Neural cell (in vitro differentiated cells): ENCODE measurements at regions not wholly inside any gene's neighbourhood (a gene's known extent, or its start where the extent isn't known, plus 50 kb on each side); places are given as distances from the start of the nearest gene placed in this dataset.

Source experiments
- H2AFZ ChIP-seq: fragments of 200-600, 300-800 bp; sonication (generic), shearing (Covaris generic); 2 replicates; pipeline ENCODE4 v1.6.0; 2014; ENCODE audit warnings: low read depth, mild to moderate bottlenecking, antibody characterized with exemption, low read length, moderate library complexity
- H3F3A ChIP-seq: fragments of 200-600 bp; shearing (Covaris generic); 2 replicates; pipeline ENCODE4 v1.6.1; 2016; ENCODE audit warnings: mild to moderate bottlenecking, moderate library complexity, mixed read lengths, antibody characterized with exemption, low read length; ENCODE audit not compliant: insufficient read depth, poor library complexity, severe bottlenecking
- H3K27ac ChIP-seq: fragments of 200-600, 300-800 bp; sonication (generic), shearing (Covaris generic); 2 replicates; pipeline ENCODE4 v1.5.1; 2014; ENCODE audit warnings: mild to moderate bottlenecking, low read length, moderate library complexity
- H3K27me3 ChIP-seq: fragments of 300-800, 200-600 bp; sonication (generic), shearing (Covaris generic); 2 replicates; pipeline ENCODE4 v1.6.0; 2014; ENCODE audit warnings: mild to moderate bottlenecking, low read depth, low read length, moderate library complexity; ENCODE audit not compliant: insufficient read depth
- H3K36me3 ChIP-seq: fragments of 300-800, 200-600 bp; sonication (generic), shearing (Covaris generic); 2 replicates; pipeline ENCODE4 v1.5.1; 2014; ENCODE audit warnings: mild to moderate bottlenecking, antibody characterized with exemption, low read length, moderate library complexity; ENCODE audit not compliant: insufficient read depth
- H3K4me2 ChIP-seq: fragments of 300-800, 200-600 bp; sonication (generic), shearing (Covaris generic); 2 replicates; pipeline ENCODE4 v1.6.0; 2014; ENCODE audit warnings: mild to moderate bottlenecking, low read length
- H3K4me3 ChIP-seq: fragments of 300-800, 200-600 bp; sonication (generic), shearing (Covaris generic); 2 replicates; pipeline ENCODE4 v1.5.1; 2014; ENCODE audit warnings: mild to moderate bottlenecking, low read length, moderate library complexity
- H3K79me2 ChIP-seq: fragments of 200-600 bp; shearing (Covaris generic); replicated peaks from 2 replicates; pipeline ENCODE4 v1.6.0; 2014; ENCODE audit warnings: mild to moderate bottlenecking, low read length, moderate library complexity; ENCODE audit not compliant: insufficient read depth
- H3K9ac ChIP-seq: fragments of 300-800, 200-600 bp; sonication (generic), shearing (Covaris generic); 2 replicates; pipeline ENCODE4 v1.6.1; 2016; ENCODE audit warnings: mild to moderate bottlenecking, low read length, mixed read lengths
- H3K9me2 ChIP-seq: fragments of 200-600 bp; shearing (Covaris generic); 2 replicates; pipeline ENCODE4 v1.6.1; 2016; ENCODE audit warnings: mild to moderate bottlenecking, low read length, mixed read lengths; ENCODE audit not compliant: insufficient read depth
- H3K9me3 ChIP-seq: fragments of 200-600, 300-800 bp; sonication (generic), shearing (Covaris generic); 2 replicates; pipeline ENCODE4 v1.6.1; 2016; ENCODE audit warnings: mild to moderate bottlenecking, mixed run types, low read length, moderate library complexity, mixed read lengths
- H4K20me1 ChIP-seq: fragments of 200-600 bp; shearing (Covaris generic); 2 replicates; pipeline ENCODE4 v1.6.1; 2016; ENCODE audit warnings: mild to moderate bottlenecking, mixed run types; ENCODE audit not compliant: insufficient read depth
- EP300 ChIP-seq: fragments of 450-650 bp; conservative IDR thresholded peaks from 2 replicates; pipeline ENCODE4 v1.6.1; 2014; ENCODE audit warnings: antibody characterized with exemption, mild to moderate bottlenecking, moderate library complexity; ENCODE audit not compliant: poor library complexity, severe bottlenecking
- EZH2 ChIP-seq: fragments of 200-600, 300-800 bp; shearing (Covaris generic), sonication (generic); IDR thresholded peaks from 2 replicates; pipeline ENCODE4 v1.6.1; 2014; ENCODE audit warnings: antibody characterized with exemption, low read length, borderline replicate concordance, mild to moderate bottlenecking; ENCODE audit not compliant: insufficient read depth, poor library complexity, severe bottlenecking
- MXI1 ChIP-seq: fragments of 450-650 bp; conservative IDR thresholded peaks from 2 replicates; pipeline ENCODE4 v1.6.1; 2014; ENCODE audit warnings: antibody characterized with exemption, mild to moderate bottlenecking; ENCODE audit not compliant: poor library complexity, severe bottlenecking
- POLR2AphosphoS5 ChIP-seq: IDR thresholded peaks from 2 replicates; pipeline ENCODE4 v1.6.1; 2012
- RAD21 ChIP-seq: fragments of 450-650 bp; conservative IDR thresholded peaks from 2 replicates; pipeline ENCODE4 v1.6.1; 2014; ENCODE audit warnings: antibody characterized with exemption, mild to moderate bottlenecking, moderate library complexity
- SMC3 ChIP-seq: fragments of 450-650 bp; conservative IDR thresholded peaks from 2 replicates; pipeline ENCODE4 v1.6.1; 2014; ENCODE audit warnings: antibody characterized with exemption, mild to moderate bottlenecking, moderate library complexity; ENCODE audit not compliant: poor library complexity
- TAF1 ChIP-seq: IDR thresholded peaks from 2 replicates; pipeline ENCODE4 v1.6.1; 2012; ENCODE audit warnings: low read depth
- TF ChIP-seq, protein P1 (sequence below): fragments of 450-650 bp; IDR thresholded peaks from 2 replicates; pipeline ENCODE4 v1.5.1; 2014; ENCODE audit warnings: antibody characterized with exemption, mild to moderate bottlenecking, moderate library complexity; ENCODE audit not compliant: poor library complexity, severe bottlenecking
- TF ChIP-seq, protein P2 (sequence below): IDR thresholded peaks from 2 replicates; pipeline ENCODE4 v1.6.1; 2012; ENCODE audit warnings: borderline replicate concordance

DNA sequence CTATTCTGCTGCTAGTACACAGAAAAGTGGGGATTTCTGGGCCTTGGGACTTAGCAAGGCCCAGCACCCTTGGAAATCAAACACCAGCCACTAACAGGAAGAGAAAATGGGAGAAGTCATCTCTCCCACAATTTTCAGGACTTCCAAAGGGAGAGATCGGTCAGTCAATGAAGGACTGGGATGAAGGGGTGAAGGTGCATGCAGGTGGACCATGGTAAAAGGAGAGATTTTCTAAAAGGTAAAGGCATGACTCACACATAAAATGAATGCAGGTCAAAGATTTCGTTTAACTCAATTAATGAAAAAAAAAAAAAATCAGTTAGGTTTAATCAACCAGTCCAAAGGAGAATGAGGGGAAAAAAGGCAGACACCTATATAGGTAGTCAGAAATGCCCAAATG lies 176.4 kb upstream of the PROK2 start:
- H3K9me3 ChIP-seq, result no peaks in the 10 kb centered on the region
- H3K36me3 ChIP-seq, result no peaks in the 10 kb centered on the region
- TF ChIP-seq EZH2 (no peak), RAD21 (no peak), MXI1 (no peak), TAF1 (no peak), SMC3 (no peak), POLR2AphosphoS5 (no peak), EP300 (no peak)
- TF ChIP-seq, protein P1, sequence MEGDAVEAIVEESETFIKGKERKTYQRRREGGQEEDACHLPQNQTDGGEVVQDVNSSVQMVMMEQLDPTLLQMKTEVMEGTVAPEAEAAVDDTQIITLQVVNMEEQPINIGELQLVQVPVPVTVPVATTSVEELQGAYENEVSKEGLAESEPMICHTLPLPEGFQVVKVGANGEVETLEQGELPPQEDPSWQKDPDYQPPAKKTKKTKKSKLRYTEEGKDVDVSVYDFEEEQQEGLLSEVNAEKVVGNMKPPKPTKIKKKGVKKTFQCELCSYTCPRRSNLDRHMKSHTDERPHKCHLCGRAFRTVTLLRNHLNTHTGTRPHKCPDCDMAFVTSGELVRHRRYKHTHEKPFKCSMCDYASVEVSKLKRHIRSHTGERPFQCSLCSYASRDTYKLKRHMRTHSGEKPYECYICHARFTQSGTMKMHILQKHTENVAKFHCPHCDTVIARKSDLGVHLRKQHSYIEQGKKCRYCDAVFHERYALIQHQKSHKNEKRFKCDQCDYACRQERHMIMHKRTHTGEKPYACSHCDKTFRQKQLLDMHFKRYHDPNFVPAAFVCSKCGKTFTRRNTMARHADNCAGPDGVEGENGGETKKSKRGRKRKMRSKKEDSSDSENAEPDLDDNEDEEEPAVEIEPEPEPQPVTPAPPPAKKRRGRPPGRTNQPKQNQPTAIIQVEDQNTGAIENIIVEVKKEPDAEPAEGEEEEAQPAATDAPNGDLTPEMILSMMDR, result no peak
- TF ChIP-seq, protein P2, sequence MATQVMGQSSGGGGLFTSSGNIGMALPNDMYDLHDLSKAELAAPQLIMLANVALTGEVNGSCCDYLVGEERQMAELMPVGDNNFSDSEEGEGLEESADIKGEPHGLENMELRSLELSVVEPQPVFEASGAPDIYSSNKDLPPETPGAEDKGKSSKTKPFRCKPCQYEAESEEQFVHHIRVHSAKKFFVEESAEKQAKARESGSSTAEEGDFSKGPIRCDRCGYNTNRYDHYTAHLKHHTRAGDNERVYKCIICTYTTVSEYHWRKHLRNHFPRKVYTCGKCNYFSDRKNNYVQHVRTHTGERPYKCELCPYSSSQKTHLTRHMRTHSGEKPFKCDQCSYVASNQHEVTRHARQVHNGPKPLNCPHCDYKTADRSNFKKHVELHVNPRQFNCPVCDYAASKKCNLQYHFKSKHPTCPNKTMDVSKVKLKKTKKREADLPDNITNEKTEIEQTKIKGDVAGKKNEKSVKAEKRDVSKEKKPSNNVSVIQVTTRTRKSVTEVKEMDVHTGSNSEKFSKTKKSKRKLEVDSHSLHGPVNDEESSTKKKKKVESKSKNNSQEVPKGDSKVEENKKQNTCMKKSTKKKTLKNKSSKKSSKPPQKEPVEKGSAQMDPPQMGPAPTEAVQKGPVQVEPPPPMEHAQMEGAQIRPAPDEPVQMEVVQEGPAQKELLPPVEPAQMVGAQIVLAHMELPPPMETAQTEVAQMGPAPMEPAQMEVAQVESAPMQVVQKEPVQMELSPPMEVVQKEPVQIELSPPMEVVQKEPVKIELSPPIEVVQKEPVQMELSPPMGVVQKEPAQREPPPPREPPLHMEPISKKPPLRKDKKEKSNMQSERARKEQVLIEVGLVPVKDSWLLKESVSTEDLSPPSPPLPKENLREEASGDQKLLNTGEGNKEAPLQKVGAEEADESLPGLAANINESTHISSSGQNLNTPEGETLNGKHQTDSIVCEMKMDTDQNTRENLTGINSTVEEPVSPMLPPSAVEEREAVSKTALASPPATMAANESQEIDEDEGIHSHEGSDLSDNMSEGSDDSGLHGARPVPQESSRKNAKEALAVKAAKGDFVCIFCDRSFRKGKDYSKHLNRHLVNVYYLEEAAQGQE, result no peak
- H3K9me2 ChIP-seq, result no peaks in the 10 kb centered on the region
- no peak overlapping the region for H3K27ac ChIP-seq
- no peaks in the 10 kb centered on the region for H3F3A ChIP-seq
- no peaks in the 10 kb centered on the region for H3K27me3 ChIP-seq
- H3K79me2 ChIP-seq, result no peaks in the 10 kb centered on the region
- H3K9ac ChIP-seq, result no peak overlapping the region
- H4K20me1 ChIP-seq, result no peaks in the 10 kb centered on the region
- H3K4me3 ChIP-seq, result no peak overlapping the region
- no peak overlapping the region for H2AFZ ChIP-seq
- H3K4me2 ChIP-seq, result no peak overlapping the region

DNA sequence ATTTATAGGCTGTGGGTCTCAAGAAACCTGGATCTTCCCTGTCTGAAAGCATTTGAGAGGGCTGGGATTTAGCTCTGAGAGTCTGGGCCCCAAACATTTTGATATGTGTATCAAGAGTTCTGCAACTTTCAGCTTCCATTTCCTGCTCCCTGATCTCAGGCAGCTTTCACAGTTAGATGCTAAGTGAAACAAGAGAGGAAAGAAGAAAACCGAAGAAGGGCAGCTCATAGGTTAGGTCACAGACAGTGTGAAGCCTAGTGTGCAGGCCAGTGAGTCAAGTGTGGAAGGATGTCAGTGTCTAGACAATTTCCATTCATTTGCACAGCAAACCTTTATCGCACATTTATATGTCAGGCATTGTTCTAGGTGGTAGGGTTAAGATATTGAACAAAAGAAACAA lies 173.6 kb upstream of the PROK2 start:
- no peak overlapping the region for H3K9ac ChIP-seq
- TF ChIP-seq, protein P1, result no peak
- TF ChIP-seq EZH2, result no peak
- H3K27me3 ChIP-seq, result no peaks in the 10 kb centered on the region
- no peak overlapping the region for H3K4me3 ChIP-seq
- no peaks in the 10 kb centered on the region for H3K79me2 ChIP-seq
- no peaks in the 10 kb centered on the region for H3K9me2 ChIP-seq
- no peak overlapping the region for H3K27ac ChIP-seq
- H3K36me3 ChIP-seq, result no peaks in the 10 kb centered on the region
- no peaks in the 10 kb centered on the region for H3K9me3 ChIP-seq
- H2AFZ ChIP-seq, result no peak overlapping the region
- no peaks in the 10 kb centered on the region for H3F3A ChIP-seq
- H3K4me2 ChIP-seq, result no peak overlapping the region
- no peaks in the 10 kb centered on the region for H4K20me1 ChIP-seq
